KMS-11 (cell line): ENCODE measurements at regions not wholly inside any gene's neighbourhood (a gene's known extent, or its start where the extent isn't known, plus 50 kb on each side); places are given as distances from the start of the nearest gene placed in this dataset.
"Not testable (repeated sequence)": the region's sequence is repeated elsewhere in the genome, so short reads cannot be mapped to it uniquely, and the experiment has no call there.

Experiments used
- H2AFZ ChIP-seq: fragments of 200-600 bp; sonication (generic); 2 replicates; pipeline ENCODE4 v1.6.1; 2016; ENCODE audit warnings: antibody characterized with exemption, mixed run types, low read depth
- H3K27ac ChIP-seq: fragments of 200-600 bp; sonication (generic); 2 replicates; pipeline ENCODE4 v1.6.1; 2016; ENCODE audit warnings: mild to moderate bottlenecking, mixed run types
- H3K27me3 ChIP-seq: fragments of 200-600 bp; sonication (generic); 2 replicates; pipeline ENCODE4 v1.6.1; 2017; ENCODE audit warnings: mild to moderate bottlenecking, low read depth, mixed run types, moderate library complexity; ENCODE audit not compliant: insufficient read depth
- H3K36me3 ChIP-seq: fragments of 200-600 bp; sonication (generic); 2 replicates; pipeline ENCODE4 v1.6.1; 2017; ENCODE audit warnings: mild to moderate bottlenecking, mixed run types; ENCODE audit not compliant: insufficient read depth
- H3K4me1 ChIP-seq: fragments of 200-600 bp; sonication (generic); 2 replicates; pipeline ENCODE4 v1.6.1; 2016; ENCODE audit warnings: mild to moderate bottlenecking, low read depth, mixed run types; ENCODE audit not compliant: poor library complexity, severe bottlenecking
- H3K4me2 ChIP-seq: fragments of 200-600 bp; sonication (generic); 2 replicates; pipeline ENCODE4 v1.7.0; 2016; ENCODE audit warnings: mild to moderate bottlenecking, mixed run types
- H3K4me3 ChIP-seq: fragments of 200-600 bp; sonication (generic); IDR thresholded peaks from 2 replicates; pipeline ENCODE4 v1.6.1; 2017; ENCODE audit warnings: low read depth, low read length, mixed read lengths; ENCODE audit not compliant: insufficient read depth
- H3K79me2 ChIP-seq: fragments of 200-600 bp; sonication (generic); 2 replicates; pipeline ENCODE4 v1.6.1; 2016; ENCODE audit warnings: low read depth, mixed run types; ENCODE audit not compliant: insufficient read depth
- H3K9ac ChIP-seq: fragments of 200-600 bp; sonication (generic); 2 replicates; pipeline ENCODE4 v1.6.1; 2016; ENCODE audit warnings: mild to moderate bottlenecking, mixed run types
- H4K20me1 ChIP-seq: fragments of 200-600 bp; sonication (generic); 2 replicates; pipeline ENCODE4 v1.6.1; 2016; ENCODE audit warnings: mild to moderate bottlenecking, mixed run types; ENCODE audit not compliant: insufficient read depth
- TF ChIP-seq, protein P1 (sequence below): fragments of 200-600 bp; sonication (generic); conservative IDR thresholded peaks from 2 replicates; pipeline ENCODE4 v1.6.1; 2017; ENCODE audit warnings: low read depth, mild to moderate bottlenecking, antibody characterized with exemption, low read length, moderate library complexity, mixed read lengths

DNA sequence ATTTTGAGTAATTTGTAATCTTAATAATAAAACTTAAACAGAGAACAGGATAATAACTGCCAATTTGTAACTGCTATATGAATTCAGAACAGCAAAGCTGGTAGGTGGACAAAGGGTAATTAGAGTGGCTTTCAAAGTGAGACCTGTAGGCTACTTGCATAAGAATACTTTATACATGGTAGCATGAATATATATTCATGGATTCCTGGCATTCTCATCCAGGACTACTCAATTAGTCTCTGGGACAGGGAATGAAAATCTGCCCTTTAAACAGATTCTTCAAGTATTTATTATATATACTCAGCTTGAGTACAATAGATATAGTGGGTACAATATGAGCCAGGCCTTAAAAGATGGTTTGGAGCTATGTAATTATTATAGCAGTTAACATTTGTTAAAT lies 419.9 kb downstream of the PIK3C3 start:
- TF ChIP-seq, protein P1, sequence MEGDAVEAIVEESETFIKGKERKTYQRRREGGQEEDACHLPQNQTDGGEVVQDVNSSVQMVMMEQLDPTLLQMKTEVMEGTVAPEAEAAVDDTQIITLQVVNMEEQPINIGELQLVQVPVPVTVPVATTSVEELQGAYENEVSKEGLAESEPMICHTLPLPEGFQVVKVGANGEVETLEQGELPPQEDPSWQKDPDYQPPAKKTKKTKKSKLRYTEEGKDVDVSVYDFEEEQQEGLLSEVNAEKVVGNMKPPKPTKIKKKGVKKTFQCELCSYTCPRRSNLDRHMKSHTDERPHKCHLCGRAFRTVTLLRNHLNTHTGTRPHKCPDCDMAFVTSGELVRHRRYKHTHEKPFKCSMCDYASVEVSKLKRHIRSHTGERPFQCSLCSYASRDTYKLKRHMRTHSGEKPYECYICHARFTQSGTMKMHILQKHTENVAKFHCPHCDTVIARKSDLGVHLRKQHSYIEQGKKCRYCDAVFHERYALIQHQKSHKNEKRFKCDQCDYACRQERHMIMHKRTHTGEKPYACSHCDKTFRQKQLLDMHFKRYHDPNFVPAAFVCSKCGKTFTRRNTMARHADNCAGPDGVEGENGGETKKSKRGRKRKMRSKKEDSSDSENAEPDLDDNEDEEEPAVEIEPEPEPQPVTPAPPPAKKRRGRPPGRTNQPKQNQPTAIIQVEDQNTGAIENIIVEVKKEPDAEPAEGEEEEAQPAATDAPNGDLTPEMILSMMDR, result no peak
- no peaks in the 10 kb centered on the region for H3K36me3 ChIP-seq
- H3K4me3 ChIP-seq, result no peak overlapping the region
- no peaks in the 10 kb centered on the region for H4K20me1 ChIP-seq
- H3K4me1 ChIP-seq, result no peaks in the 10 kb centered on the region
- no peak overlapping the region for H3K9ac ChIP-seq
- no peaks in the 10 kb centered on the region for H3K79me2 ChIP-seq
- H3K27ac ChIP-seq, result no peak overlapping the region
- H3K4me2 ChIP-seq, result no peak overlapping the region
- no peak overlapping the region for H2AFZ ChIP-seq
- no peaks in the 10 kb centered on the region for H3K27me3 ChIP-seq

DNA sequence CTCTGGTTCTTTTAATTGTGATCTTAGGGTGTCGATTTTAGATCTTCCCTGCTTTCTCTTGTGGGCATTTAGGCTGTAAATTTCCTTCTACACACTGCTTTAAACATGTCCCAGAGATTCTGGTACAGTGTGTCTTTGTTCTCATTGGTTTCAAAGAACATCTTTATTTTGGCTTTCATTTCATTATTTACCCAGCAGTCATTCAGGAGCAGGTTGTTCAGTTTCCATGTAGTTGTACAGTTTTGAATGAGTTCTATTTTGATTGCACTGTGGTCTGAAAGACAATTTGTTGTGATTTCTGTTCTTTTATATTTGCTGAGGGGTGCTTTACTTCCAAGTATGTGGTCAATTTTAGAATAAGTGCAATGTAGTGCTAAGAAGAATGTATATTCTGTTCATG lies 423.8 kb downstream of the PIK3C3 start:
- H2AFZ ChIP-seq, H3K27me3 ChIP-seq, H3K9ac ChIP-seq, H3K79me2 ChIP-seq, H3K36me3 ChIP-seq, H3K4me2 ChIP-seq, H3K4me3 ChIP-seq, H3K27ac ChIP-seq, H4K20me1 ChIP-seq, H3K4me1 ChIP-seq: not testable (repeated sequence)

DNA sequence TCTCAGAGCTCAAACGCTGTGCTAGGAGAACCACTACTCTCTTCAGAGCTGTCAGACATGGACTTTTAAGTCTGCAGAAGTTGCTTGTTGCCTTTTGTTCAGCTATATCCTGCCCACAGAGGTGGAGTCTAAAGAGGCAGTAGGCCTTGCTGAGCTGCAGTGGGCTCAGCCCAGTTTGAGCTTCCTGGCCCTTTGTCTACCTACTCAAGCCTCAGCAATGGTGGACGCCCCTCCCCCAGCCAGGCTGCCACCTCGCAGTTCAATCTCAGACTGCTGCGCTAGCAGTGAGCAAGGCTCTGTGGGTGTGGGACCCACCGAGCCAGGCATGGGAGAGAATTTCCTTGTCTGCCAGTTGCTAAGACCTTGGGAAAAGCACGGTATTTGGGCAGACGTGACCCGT lies 426.2 kb downstream of the PIK3C3 start:
- H4K20me1 ChIP-seq, H3K4me3 ChIP-seq, H2AFZ ChIP-seq, H3K4me1 ChIP-seq, H3K79me2 ChIP-seq, H3K9ac ChIP-seq, H3K27me3 ChIP-seq, H3K4me2 ChIP-seq, H3K36me3 ChIP-seq, H3K27ac ChIP-seq: not testable (repeated sequence)

DNA sequence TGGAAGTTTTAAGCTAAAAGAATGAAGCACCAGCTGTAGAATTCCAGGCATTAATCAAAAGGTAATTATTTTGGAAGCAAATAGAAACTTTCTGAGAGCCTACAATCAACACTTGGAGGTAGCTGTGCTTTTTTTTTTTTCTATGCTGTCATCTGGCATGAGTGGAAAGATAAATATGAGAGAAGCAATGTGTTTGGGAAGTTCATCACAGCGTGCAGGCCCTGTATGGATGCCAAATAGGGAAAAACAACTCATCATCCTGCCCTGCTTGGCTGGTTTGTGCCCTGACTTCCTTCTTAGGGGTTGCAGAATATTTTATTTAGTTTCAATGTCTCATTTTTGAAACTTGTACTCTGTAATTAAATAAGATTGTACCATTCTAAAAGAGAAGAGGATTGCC lies 437.4 kb downstream of the PIK3C3 start:
- no peaks in the 10 kb centered on the region for H3K36me3 ChIP-seq
- no peaks in the 10 kb centered on the region for H3K27me3 ChIP-seq
- H3K4me3 ChIP-seq, result no peak overlapping the region
- no peaks in the 10 kb centered on the region for H3K4me1 ChIP-seq
- H3K27ac ChIP-seq, result no peak overlapping the region
- no peak overlapping the region for H3K4me2 ChIP-seq
- no peaks in the 10 kb centered on the region for H4K20me1 ChIP-seq
- H2AFZ ChIP-seq, result no peak overlapping the region
- TF ChIP-seq, protein P1, result no peak
- no peaks in the 10 kb centered on the region for H3K79me2 ChIP-seq
- no peak overlapping the region for H3K9ac ChIP-seq

DNA sequence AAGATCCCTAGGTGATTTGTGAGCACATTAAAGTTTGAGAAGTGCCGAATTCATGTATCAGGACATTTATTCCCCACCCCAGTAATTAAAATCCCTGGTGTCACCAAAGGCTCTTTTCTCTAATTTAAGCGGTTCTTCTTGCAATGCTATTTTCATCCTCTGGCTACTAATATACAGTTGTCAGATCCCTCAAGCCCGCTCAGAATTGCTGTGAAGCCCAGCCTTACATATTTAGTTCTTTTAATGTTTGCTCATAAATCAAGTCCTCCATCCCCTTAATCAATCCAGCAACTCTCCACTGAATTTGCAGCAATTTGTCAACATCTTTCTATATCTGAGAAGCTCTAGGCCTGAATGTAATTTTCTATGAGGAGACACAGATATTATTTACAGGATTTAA lies 437.9 kb downstream of the PIK3C3 start:
- H2AFZ ChIP-seq, result no peak overlapping the region
- H3K9ac ChIP-seq, result no peak overlapping the region
- H3K36me3 ChIP-seq, result no peaks in the 10 kb centered on the region
- TF ChIP-seq, protein P1, result no peak
- no peak overlapping the region for H3K27ac ChIP-seq
- H3K4me2 ChIP-seq, result no peak overlapping the region
- no peak overlapping the region for H3K4me3 ChIP-seq
- H3K27me3 ChIP-seq, result no peaks in the 10 kb centered on the region
- no peaks in the 10 kb centered on the region for H4K20me1 ChIP-seq
- no peaks in the 10 kb centered on the region for H3K79me2 ChIP-seq
- no peaks in the 10 kb centered on the region for H3K4me1 ChIP-seq
